ENCODE measurements at regions not wholly inside any gene's neighbourhood (a gene's known extent, or its start where the extent isn't known, plus 50 kb on each side); places are given as distances from the start of the nearest gene placed in this dataset.

DNA sequence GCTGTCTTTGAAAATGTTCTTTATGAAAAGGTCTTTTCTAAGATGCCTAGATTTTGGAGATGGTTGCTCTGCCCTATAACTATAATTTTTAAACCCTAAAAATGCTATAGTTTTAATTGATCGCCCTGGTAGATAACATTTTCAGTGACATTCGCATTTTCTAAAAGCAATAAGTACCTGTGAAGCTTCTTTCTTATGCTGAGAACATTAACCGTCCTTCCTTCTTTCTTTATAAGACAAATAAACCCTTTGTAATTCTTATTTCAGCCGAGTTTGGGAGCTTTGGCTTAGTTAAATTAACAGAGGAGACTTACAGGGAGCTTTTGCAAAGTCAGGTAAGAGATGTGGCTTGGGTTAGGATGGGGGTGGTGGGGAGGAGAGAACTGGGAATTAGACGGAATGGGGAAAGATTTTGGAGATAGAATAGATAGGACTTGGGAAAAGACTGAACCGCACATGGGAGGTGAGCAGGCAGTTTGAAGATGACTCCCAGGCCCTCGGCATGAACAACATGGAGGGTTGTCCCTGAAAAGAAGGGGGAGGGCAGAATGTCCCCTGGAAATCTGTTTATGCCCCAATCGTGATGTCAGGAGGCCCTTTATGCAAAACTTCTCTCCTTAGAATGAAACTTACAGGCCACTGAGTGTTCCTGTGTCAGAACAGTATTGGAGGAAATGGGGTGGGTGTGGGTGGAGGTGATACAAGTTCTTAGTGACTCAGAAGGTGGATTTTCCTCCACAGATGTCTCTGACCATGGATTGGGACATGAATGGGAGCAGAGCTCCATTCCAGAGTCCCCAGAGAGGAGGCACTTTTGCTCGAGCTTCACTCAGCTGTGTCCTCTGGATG, 76.2 kb upstream of the LARS2 start:
- TF ChIP-seq EZH2 (IDR thresholded peaks at IDR 0.05; ENCODE audit: insufficient read depth, poor library complexity, severe bottlenecking) (no peak), EZH2phosphoT487 (IDR thresholded peaks at IDR 0.05; ENCODE audit: insufficient read depth, low read depth) (no peak)

All from GM23248 (cell line).